B cell (primary cell): ENCODE measurements at regions not wholly inside any gene's neighbourhood (a gene's known extent, or its start where the extent isn't known, plus 50 kb on each side); places are given as distances from the start of the nearest gene placed in this dataset.

Source experiments
- ATAC-seq: fragments of 200-7000 bp; cut with Tn5 transposase; one replicate; pipeline ENCODE4 v1.10.0; 2021; ENCODE audit warnings: low read depth, mild to moderate bottlenecking, moderate number of reproducible peaks, moderate library complexity
- CTCF ChIA-PET: fragments of 350-600 bp; sonication (Branson Sonifier 250); formaldehyde crosslinking; loops from one replicate; lab custom pipeline; 2021; ENCODE audit warnings: antibody characterized with exemption, inconsistent platforms; lab: Charles Lee
- POLR2A ChIA-PET: fragments of 350-600 bp; sonication (Branson Sonifier 250); formaldehyde crosslinking; loops from one replicate; lab custom pipeline; 2021; ENCODE audit warnings: antibody characterized with exemption; lab: Charles Lee
- DNase-seq: peaks from one replicate; pipeline ENCODE4 v3.0.0; 2013
- H2AFZ ChIP-seq: 2 replicates; pipeline ENCODE4 v1.6.1; 2012; ENCODE audit warnings: mild to moderate bottlenecking, low read depth, low read length; ENCODE audit not compliant: insufficient read depth, poor library complexity, severe bottlenecking
- H3K27ac ChIP-seq, 2 donors: 1 replicate in 1 of 2; 2 replicates in 1 of 2; pipeline ENCODE4 v1.5.1; 2012 to 2013; ENCODE audit warnings: low read length in 2 of 2, mild to moderate bottlenecking in 2 of 2, moderate library complexity in 1 of 2
- H3K27me3 ChIP-seq, 4 experiments: fragments of 200-600 bp in 1 of 4; sonication (generic) in 1 of 4; replicated peaks in 1 of 4; 1 replicate in 2 of 4; 2 replicates in 2 of 4; pipeline versions ENCODE4 v1.6.1 to v1.7.0; 2013 to 2016; ENCODE audit warnings: low read length in 3 of 4, mild to moderate bottlenecking in 2 of 4, mixed read lengths in 1 of 4, moderate library complexity in 1 of 4; ENCODE audit not compliant: insufficient read depth in 4 of 4, control insufficient read depth in 3 of 4; ENCODE audit errors: control extremely low read depth in 1 of 4
- H3K36me3 ChIP-seq, 2 experiments: replicated peaks in 1 of 2; 1 replicate in 1 of 2; 2 replicates in 1 of 2; pipeline versions ENCODE4 v1.6.1 to v1.7.1; 2013; ENCODE audit warnings: low read length in 1 of 2; ENCODE audit not compliant: insufficient read depth in 2 of 2, control insufficient read depth in 1 of 2; ENCODE audit errors: control extremely low read depth in 1 of 2, extremely low read depth in 1 of 2
- H3K4me1 ChIP-seq, 2 donors: fragments of 200-600 bp in 1 of 2; sonication (generic) in 1 of 2; 1 replicate in 1 of 2; 2 replicates in 1 of 2; pipeline versions ENCODE4 v1.5.1 to v1.6.1; 2013 to 2017; ENCODE audit warnings: low read length in 2 of 2; ENCODE audit not compliant: control insufficient read depth in 2 of 2, insufficient read depth in 2 of 2
- H3K4me2 ChIP-seq: replicated peaks from 2 replicates; pipeline ENCODE3; 2012; ENCODE audit warnings: mild to moderate bottlenecking, low read depth, low read length; ENCODE audit not compliant: poor library complexity, severe bottlenecking
- H3K4me3 ChIP-seq, 5 experiments: fragments of 200-600 bp in 1 of 5; sonication (generic) in 1 of 5; 1 replicate in 3 of 5; 2 replicates in 2 of 5; pipeline versions ENCODE4 v1.5.1 to v1.7.0; 2011 to 2016; ENCODE audit warnings: low read length in 4 of 5, mild to moderate bottlenecking in 4 of 5, low read depth in 2 of 5, control low read depth in 1 of 5, moderate library complexity in 1 of 5; ENCODE audit not compliant: insufficient read depth in 1 of 5; ENCODE audit errors: control extremely low read depth in 1 of 5, extremely low read depth in 1 of 5
- H3K79me2 ChIP-seq: fragments of 200-600 bp; sonication (generic); one replicate; pipeline ENCODE4 v1.6.0; 2016; ENCODE audit warnings: low read length; ENCODE audit not compliant: control insufficient read depth, insufficient read depth
- H3K9ac ChIP-seq: fragments of 200-600 bp; sonication (generic); 2 replicates; pipeline ENCODE4 v1.6.1; 2017; ENCODE audit warnings: mild to moderate bottlenecking, low read length, moderate library complexity
- H3K9me3 ChIP-seq, 3 donors: one replicate each; pipeline versions ENCODE4 v1.6.1 to v1.7.1; 2013; ENCODE audit warnings: low read length in 2 of 3; ENCODE audit not compliant: control insufficient read depth in 2 of 3, insufficient read depth in 1 of 3; ENCODE audit errors: control extremely low read depth in 1 of 3
- H4K20me1 ChIP-seq: 2 replicates; pipeline ENCODE4 v1.6.0; 2012; ENCODE audit warnings: mild to moderate bottlenecking, low read length; ENCODE audit not compliant: insufficient read depth, control insufficient read depth, poor library complexity, severe bottlenecking
- H3K27ac Mint-ChIP-seq: one replicate; pipeline ENCODE4 v1.8.0; 2021; ENCODE audit warnings: mixed read lengths
- H3K27me3 Mint-ChIP-seq: one replicate; pipeline ENCODE4 v1.8.0; 2021; ENCODE audit warnings: mixed read lengths
- H3K4me1 Mint-ChIP-seq: one replicate; pipeline ENCODE4 v1.8.0; 2021; ENCODE audit warnings: mixed read lengths
- H3K4me3 Mint-ChIP-seq: one replicate; pipeline ENCODE4 v1.8.0; 2021; ENCODE audit warnings: mixed read lengths
- H3K9me3 Mint-ChIP-seq: one replicate; pipeline ENCODE4 v1.8.0; 2022; ENCODE audit warnings: mixed read lengths; ENCODE audit not compliant: insufficient read depth
- CTCF ChIP-seq: fragments of 200-600 bp; IDR thresholded peaks from one replicate; pipeline ENCODE4 v1.8.0; 2022; ENCODE audit warnings: antibody characterized with exemption, mild to moderate bottlenecking
- EZH2 ChIP-seq: IDR thresholded peaks from 2 replicates; pipeline ENCODE4 v1.6.1; 2012; ENCODE audit warnings: borderline replicate concordance, low read depth, mild to moderate bottlenecking, moderate library complexity, low read length; ENCODE audit not compliant: insufficient read depth, poor library complexity, severe bottlenecking
- WGBS: methylation state at CpG from one replicate; pipeline ENCODE4 v1.1.5; 2013; ENCODE audit warnings: missing lambda C conversion rate; ENCODE audit not compliant: insufficient coverage; 5-methylcytosine and 5-hydroxymethylcytosine counted together
- intact Hi-C: fragments of 100-400 bp; cut with micrococcal nuclease; formaldehyde crosslinking; loops from one replicate; pipeline ENCODE4 v1.10.0; 2022

GRCh38 chr11:69552951-69553350, 71.5 kb downstream of the LINC01488 start:
- no peaks in the 10 kb centered on the region for H4K20me1 ChIP-seq
- no peak overlapping the region for H3K27ac ChIP-seq
- no peaks in the 10 kb centered on the region for H3K27me3 ChIP-seq
- Mint-ChIP-seq H3K27me3 (no peaks in the 10 kb centered on the region), H3K4me1 (no peaks in the 10 kb centered on the region), H3K4me3 (no peak overlapping the region), H3K27ac (no peak overlapping the region), H3K9me3 (peaks cover 10% of the 10 kb centered on the region)
- TF ChIP-seq EZH2 (no peak), CTCF (no peak)
- WGBS: 95% methylated on average over 7 of the region's 7 CpGs
- H3K9ac ChIP-seq: no peak overlapping the region
- H3K4me1 ChIP-seq: no peaks in the 10 kb centered on the region
- no peak overlapping the region for H2AFZ ChIP-seq
- CTCF ChIA-PET: no interaction called here
- H3K36me3 ChIP-seq: no peaks in the 10 kb centered on the region
- H3K4me2 ChIP-seq: no peak overlapping the region
- no peaks in the 10 kb centered on the region for H3K79me2 ChIP-seq
- ATAC-seq (no peak), DNase-seq (no peak)
- POLR2A ChIA-PET: no interaction called here
- H3K4me3 ChIP-seq: no peak overlapping the region
- H3K9me3 ChIP-seq: peaks cover 0 to 17% (median 10%) of the 10 kb centered on the region in 3 donors
- intact Hi-C loops: no loop called here

GRCh38 chr11:69553416-69554357, 72.2 kb downstream of the LINC01488 start:
- ATAC-seq: no peak
- Mint-ChIP-seq H3K4me1 (no peaks in the 10 kb centered on the region), H3K9me3 (peaks cover 10% of the 10 kb centered on the region), H3K27ac (no peak overlapping the region), H3K27me3 (no peaks in the 10 kb centered on the region), H3K4me3 (no peak overlapping the region)
- Histone ChIP-seq H3K36me3 (no peaks in the 10 kb centered on the region), H4K20me1 (no peaks in the 10 kb centered on the region), H3K4me1 (no peaks in the 10 kb centered on the region), H3K9me3 (peaks cover 0 to 15% (median 10%) of the 10 kb centered on the region in 3 donors), H2AFZ (no peak overlapping the region), H3K27ac (no peak overlapping the region), H3K27me3 (no peaks in the 10 kb centered on the region), H3K9ac (no peak overlapping the region), H3K4me3 (no peak overlapping the region), H3K4me2 (no peak overlapping the region), H3K79me2 (no peaks in the 10 kb centered on the region)
- CTCF ChIA-PET: no interaction called here
- no peak for TF ChIP-seq CTCF
- TF ChIP-seq EZH2: no peak
- POLR2A ChIA-PET: no interaction called here
- intact Hi-C loops: no loop called here
- WGBS: 97% methylated on average over 14 of the region's 14 CpGs
- DNase-seq: no peak
